GM19463 (cell line): ENCODE measurements at regions not wholly inside any gene's neighbourhood (a gene's known extent, or its start where the extent isn't known, plus 50 kb on each side); places are given as distances from the start of the nearest gene placed in this dataset.

Source experiments
- ATAC-seq: cut with Tn5 transposase; IDR thresholded peaks from one replicate; pipeline ENCODE4 v1.9.1; 2021; ENCODE audit warnings: mild to moderate bottlenecking, moderate library complexity; ENCODE audit not compliant: unreplicated experiment

DNA sequence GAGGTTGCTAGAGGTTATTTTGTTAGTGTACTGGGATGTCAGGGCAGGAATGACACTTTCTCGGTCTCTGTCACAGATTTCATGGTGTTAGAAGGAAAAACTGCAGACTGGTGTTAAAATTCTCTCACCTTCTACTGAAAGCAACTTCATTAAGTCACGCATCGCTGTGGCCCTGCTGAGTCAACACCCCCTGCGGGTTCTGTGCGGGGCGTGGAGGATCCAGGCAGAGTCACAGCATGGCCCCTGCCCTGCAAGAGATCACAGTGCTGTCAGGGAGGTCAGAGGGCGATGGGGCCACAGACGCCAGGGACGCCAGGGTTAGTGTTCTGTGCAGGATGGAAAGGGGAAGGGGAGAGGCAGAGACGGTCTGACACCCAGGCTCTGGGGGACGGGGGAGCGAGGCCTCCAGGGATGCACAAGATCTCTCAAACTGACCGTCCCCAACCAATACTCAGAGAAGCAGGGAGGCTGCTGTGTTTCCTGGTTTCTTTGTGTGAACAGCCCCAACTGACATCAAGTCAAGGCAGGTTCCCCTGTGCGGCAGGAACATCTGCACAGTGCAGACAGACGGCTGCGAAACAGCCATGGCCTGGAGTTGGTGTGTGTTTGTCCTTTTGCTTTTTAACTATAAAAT, 354.9 kb upstream of the SALL3 start:
- no peak for ATAC-seq

DNA sequence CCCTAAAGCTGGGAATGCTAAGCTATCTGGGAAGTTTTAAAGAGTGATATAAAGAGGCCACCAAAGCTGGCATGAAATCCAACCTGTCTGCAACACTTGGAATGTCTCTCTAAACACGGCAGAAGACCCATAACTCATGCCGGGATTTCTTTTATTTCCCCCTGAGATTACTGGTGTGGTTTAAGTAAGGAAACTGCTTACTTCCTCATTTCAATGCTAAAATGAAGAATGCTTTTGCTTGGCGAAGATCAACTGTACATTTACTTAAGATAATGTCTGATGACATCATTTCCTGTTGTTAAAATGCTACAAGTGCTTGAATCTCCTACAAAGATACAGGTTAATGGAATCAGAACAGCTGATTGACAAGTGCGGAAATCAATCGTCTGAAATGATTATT, 353.8 kb upstream of the SALL3 start:
- no peak for ATAC-seq

DNA sequence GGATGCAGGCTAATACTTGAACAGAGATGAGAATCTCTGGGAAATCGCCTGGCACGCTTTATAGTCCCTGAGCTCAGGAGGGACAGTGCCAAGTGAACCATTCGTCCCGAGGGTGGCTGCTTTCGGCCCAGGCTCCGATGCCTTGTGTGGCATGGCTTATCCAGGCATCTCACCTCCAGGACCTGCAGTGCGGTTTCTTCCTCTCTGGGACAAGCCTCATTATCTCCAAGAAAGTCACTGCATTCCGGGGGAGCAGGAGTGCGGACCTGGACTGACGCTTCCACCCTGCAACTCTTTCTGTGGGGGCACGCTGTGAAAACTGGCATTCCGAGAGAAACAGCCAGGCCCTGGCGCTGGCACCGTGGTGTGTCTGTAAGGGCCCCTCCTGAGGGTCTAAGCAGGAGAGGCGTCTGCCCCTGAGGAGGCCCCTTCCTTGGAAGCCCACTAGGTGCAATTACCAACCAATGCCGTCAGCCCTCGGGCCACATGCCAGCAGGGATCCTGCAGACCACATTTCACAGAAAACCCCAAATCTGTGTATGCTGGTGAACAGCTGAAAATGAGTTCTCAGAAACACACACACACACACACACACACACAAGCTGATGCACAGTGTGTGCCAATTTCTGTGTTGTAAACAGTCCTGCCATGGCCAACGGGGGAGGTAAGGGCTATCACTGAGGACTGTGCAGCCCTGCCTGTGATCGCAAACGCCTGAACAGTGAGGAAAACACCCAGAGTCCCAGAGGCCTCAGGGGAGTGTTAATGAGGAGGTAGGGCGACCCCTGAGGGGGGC, 351.9 kb upstream of the SALL3 start:
- no peak for ATAC-seq

DNA sequence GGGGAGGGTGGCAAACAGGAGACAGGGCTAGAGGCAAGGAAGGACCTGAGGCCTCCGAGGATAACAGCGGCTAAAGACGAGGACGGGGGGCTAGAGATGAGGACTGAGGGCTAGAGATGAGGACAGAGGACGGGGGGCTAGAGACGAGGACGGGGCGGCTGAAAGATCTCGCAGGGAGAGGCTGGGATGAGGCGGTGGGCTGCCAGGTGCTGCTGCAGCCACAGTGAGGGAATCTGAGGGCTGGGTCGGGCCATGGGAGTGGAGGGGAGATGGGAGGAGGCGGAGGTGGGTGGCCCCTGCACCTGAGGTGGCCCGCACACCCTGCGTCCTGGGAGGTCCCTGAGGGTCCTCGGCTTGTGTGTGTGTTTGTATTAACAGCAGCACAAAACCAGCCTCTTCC, 350.2 kb upstream of the SALL3 start:
- ATAC-seq, result no peak

DNA sequence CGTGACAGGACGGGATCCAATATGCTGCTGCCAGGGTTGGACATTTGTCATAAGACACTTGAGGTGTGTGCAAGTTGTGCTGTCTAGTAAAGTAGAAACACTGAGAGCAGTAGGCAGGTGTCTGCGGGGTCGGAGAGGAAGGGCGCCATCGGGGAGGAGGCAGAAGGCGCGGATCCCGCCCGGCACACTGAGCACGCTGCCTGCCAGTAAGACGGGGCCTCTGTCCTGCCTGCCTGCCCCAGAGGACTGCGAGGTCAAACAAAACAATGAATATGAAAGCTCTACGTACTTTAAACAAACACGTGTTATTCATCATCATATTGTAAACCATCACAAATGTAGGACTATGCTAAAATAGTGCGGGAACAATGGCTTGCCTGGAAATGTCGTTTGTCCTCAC, 349.3 kb upstream of the SALL3 start:
- ATAC-seq, result no peak

DNA sequence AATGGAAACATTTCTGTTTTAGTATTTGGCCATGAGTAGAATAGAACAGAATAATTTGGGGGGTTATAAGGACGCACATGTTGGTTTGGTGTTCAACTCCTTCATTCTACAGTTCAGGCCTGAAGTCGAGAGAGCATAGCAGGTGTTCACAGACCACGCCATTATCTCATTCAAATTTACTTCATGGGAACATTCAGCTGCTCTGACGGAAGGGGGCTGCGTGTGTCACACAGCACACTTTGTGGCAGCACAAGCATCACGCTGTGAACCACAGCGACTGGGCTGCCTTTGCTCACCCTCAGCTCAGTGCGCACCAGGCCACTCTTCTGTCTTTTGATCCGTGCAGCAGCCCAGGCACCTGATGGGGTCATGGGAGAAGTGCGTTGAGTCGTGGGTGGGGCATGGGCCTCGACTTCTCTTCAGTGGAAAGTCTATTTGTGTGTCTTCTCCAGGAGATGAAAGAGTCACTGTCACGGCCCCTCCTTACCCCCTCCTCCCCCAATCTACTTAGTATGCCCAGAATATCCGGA, 348.6 kb upstream of the SALL3 start:
- ATAC-seq, result no peak

DNA sequence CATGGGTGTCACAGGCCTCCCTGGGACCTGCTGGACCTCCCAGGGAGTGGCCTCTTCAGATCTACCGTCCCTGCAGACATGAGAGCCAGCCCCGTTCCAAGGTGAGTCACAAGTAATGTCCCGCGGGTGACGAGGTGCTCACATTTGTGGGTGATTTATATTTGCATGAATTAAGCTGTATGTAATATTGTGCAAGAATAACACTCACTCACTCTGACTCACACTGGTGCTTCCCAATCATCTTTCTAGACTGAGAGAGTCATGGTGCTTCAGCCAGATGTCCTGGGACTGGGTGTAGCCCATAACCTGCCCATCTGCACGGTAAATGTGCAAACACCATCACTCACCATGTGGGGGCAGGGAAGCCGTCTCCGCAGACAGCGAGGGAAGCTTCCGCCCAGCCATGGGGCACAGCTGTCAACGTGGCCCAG, 347.5 kb upstream of the SALL3 start:
- ATAC-seq, result no peak

DNA sequence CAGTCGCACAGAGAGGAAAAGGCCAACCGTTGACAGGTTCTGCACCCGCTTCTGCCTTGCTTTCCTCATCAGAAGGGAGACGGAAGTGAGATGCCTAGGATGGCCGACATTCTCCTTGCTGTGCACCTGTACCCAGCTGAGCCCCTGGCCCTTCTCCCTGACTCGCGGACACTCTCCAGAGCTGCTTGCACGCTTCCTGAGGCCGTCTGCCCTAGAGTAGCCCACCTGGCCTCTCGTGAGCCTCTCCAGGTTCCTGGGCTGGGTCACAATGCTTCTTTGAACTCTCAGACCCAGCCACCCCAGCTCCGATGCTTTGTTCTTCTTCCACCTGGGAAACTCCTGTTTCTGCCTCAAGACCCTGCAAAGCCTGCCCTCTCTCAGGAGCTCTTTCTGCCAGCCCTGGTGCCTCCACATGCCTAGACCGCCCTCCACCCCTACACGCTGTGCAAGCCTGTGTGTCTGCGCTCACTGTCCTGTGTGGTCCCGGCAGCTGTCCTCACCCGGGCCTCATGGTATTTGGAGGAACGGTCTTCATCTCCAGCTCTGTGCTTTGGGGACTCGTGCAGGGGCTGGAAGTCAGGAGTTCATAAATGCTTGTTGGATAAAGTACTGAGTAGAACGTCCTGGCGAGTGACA, 345.4 kb upstream of the SALL3 start:
- ATAC-seq, result no peak

DNA sequence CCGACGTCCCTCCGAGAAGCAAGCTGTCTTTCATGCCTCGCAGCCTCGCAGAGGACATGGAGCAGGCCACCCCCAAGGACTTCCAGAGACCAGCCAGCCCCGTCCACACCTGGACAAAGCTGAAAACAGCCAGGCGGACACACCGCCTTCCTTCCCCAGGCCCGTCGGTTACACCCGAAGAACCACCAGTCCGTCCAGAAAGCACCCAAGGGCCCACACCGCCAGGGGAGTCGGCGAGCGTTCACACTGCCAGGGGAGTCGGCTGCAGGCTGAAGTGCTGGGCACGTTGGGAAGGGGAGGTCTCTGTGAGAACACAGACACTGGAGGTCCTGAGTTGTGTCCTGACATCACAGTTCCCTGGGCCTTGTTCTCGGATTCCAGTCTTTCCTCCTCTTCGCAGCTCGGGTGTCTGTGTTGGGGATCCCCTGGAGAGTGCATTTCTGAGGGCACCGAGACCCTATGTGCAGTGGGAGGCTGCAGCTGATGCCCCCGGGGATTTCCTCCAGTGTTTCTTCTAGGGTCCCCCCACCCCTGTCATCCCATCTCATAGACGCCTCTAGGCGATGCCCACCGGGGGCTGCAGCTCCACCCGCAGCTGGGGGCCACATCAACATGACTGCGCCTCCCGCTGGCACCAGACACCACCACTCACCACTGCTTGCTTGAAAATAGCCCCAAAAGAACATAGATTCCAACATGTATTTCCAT, 344.4 kb upstream of the SALL3 start:
- ATAC-seq, result no peak

DNA sequence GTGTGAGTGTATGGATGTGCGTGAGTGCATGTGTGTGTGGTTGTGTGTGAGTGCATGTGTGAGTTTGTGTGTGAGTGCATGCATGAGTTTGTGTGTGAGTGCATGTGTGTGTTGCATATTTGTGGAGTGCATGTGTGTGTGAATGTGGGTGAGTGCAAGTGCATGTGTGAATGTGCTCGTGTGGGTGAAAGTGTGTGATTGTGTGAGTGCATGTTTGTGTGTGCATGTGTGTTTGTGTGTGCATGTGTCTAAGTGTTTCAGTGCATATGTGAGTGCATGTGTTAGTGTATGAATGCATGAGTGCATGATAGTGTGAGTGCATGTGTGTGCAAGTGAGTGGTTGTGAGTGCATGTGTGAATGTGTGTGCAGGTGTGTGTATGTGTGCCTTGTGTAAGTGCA, 343.4 kb upstream of the SALL3 start:
- no peak for ATAC-seq

DNA sequence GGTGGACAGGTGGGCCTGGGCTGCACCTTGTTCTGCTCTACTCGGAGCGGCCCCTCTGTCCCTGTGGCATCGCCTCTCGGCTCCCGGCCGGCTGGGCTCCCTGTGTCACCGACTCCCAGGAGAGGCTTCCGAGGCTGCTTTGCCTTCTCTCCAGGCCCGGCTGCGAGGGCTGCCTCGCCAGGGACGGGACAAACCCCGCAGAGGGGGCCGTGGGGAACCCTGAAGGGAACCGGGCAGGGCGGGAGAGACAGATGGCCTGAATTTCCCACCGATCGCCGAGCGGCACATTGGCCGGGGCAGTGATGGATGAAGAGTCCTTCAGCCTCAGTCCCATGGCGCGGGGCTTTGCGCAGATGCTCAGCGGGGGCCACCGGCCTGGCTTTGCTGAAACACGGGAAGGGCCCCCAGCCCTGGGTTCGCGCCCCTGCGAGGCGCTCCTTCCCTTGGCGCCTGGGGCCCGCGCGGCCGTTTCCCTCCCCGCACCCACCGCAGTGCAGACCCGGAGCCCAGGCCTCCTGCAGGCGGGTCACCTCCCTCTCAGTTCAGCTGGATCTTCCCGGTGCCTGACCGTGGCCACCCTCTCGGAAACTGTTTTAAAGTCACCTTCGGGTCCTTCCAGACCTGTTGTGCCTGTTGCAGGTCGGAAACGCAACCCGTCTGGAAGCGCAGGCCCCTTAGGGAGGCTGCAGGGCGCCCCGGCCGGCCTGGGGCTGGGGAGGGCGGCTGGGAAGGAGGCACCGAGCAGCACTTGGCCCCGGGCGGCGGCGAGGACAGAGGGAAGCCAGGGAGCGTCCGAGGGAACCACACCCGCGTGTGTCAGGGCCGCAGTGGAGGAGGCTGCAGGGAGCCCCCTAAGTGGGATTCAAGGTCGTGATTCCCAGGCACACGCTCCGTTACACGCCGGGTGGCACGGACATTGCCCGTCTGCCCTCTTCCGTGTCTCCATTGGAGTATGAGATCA, 341.9 kb upstream of the SALL3 start:
- ATAC-seq, result no peak

DNA sequence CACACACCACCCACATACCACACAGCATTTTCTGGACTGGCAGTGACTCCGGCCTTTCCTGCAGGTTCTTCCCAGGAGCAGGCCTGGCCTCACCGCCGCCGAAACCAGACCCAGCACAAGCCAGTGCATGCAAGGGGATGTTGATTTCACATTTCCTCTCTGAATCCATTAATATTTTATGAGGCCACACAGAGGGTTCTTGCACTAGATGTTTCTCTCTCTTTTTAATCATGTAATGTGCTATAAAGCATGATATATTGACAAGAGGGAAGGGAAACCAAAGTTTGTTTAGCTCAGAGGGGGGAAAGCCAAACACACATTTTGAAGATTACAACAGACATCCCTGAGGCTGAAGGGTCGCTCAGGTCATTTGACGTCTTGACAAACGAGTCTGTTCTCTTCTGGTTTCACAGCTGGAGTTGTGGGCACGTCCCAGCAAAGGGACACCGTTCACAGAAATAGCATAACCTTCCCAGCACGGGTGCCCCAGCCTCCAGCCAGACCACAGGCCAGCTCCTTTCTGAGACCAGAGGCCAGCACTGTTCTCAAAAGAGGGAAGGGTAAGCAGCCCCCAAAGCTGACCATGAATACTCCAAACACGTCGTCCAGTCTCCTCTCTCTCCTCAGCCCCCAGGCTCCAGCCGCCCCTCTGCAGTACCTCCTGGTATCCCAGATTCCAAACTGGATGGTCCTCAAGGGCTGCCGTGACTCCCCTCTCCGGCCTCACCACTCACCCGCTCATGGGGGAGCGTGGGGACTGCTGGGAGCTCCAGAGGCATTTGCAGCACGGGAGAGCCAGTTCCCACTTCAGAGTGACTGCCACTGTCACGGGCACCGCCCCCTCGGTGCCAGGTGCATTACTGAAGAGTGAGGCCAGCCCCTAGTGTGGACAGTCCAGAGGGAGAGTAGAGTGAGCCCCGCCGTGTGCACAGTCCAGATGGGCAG, 340.3 kb upstream of the SALL3 start:
- ATAC-seq, result no peak

DNA sequence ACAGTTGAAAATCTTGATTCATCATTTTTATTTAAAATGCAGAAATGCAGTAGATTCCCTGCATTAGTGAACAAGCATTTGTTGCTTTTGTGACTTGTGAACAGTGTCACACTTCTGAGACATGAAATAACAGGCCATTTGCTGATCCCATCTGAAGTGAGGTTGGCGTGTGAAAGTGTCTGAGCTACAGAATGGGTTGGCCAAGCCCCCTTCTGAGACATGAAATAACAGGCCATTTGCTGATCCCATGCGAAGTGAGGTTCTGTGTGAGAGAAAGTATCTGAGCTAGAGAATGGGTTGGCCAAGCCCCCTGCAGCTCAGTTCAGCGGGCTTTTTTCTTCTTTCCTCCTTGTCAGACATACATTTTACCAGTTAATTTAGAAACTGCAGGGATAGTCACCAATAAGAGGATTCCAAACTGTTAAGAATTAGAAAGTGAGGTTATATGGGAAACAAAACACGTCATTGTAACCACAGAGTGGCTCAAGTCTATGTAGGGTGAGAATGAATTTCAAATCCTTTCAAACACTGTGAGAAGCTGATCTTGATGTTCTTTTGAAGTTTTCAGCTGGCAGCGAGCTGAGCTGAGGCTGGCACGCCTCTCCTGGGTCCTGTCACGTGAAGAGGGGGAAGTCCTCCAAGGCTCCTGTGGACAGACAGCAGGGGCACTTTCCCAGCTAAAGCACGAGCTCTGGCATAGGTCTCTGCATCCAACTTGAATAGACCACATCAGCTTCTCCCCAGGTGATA, 339.2 kb upstream of the SALL3 start:
- ATAC-seq, result no peak

DNA sequence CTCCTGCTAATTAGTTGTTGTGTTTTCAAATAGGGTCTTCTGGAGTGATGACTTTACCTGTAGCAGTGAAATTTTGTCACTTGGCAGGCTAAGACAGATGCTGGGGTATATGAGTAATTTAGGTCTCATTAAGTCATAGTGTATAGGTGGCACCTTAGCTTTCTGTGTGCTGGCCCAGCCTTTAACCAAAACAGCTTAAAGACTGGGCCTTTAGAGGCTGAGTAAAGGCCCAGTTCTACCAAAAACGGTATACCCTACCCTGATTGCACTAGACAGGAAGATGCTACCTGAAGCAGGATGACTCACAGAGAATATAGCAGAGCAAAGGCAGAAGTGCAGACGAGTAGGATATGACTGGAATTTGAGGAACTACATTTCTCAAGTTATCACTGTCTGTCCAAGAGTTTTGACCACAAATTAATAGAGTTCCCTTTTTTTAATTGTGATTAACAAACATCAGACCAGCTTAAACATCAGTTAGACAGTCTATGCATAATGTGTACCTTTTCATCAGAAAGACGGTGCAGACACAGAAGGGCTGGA, 337.9 kb upstream of the SALL3 start:
- ATAC-seq, result no peak

DNA sequence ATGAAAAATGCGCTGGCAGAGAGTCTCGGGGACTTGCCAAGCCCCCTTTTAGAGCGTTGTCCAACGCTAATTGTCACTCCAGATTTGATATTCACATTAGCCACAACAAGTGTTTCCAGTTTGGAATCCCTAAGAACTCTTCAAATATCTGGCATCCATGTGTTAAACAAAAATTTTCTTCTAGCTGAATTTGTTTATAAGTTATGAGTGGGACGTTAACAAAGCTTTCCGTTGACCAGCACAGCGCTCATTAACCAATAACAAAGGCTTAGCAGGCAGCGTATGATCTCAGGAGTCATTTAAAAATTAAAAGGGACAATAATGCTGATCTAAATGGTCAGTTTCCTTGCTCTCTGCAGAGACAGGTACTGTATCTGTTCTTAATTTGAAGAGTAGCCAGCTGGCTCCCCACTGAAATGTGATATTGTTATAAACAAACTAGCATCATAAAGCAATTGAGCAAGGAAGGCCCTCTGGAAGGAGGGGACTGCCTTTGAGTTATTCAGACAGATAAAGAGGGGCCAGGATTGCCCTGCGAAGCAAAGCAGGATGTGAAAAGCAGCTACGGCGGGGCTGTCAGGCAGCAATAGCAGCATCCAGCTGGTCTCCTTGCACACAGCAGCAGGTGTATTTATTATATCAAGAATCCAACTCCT, 337.2 kb upstream of the SALL3 start:
- no peak for ATAC-seq

DNA sequence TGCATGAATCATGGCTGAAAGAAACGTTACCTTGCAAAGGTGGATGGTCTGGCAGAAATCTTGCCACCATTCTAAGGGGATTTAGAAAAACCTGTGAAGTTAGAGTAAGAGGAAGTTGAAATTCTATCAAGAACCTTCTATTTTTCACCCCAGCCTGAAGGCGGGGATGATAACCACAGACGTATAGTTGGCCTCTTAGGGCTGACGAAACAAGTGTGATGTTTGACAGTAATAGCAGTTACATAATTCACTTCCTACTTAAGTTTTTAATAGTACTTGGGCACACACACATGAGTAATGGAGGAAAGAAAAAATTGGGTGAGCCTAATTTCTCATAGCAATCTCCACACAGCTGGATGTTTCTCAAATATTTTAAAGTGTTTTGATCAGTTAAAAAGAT, 336.6 kb upstream of the SALL3 start:
- no peak for ATAC-seq

DNA sequence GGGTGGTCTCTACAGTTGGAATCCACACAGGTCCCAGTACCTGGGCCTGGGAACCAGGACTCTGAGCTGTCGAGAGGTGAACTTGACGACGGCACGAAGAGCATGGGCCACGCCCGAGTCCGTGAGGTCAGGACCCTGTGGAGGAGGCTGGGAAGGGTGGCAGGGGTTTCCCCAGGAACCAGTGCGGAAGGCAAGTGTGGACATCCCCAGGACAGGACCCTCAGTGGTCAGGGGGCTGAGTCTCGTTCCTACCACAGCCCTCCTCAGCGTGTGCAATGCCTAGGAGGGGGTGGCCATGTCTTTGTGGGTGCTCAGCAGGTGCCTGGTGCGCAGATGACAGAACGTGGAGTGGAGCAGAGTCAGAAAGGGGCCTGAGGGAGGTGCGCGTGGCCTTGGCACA, 335.6 kb upstream of the SALL3 start:
- no peak for ATAC-seq

DNA sequence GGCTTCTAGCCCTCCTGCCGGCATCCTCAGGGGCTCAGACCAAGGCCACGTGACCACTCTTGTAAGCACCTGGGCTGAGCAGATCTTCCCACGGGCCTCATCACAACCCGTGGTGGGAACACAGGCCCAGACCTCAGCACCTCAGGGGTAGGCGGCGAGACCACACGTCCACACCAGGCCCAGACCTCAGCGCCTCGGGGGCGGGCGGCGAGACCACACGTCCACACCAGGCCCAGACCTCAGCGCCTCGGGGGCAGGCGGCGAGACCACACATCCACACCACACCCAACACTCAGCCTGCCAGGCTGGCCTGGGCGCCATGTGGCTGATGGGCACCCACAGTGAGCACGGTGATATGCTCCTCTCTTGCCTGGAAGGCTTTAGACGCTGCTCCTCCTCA, 334.4 kb upstream of the SALL3 start:
- no peak for ATAC-seq
